ENCODE measurements at regions not wholly inside any gene's neighbourhood (a gene's known extent, or its start where the extent isn't known, plus 50 kb on each side); places are given as distances from the start of the nearest gene placed in this dataset.

DNA sequence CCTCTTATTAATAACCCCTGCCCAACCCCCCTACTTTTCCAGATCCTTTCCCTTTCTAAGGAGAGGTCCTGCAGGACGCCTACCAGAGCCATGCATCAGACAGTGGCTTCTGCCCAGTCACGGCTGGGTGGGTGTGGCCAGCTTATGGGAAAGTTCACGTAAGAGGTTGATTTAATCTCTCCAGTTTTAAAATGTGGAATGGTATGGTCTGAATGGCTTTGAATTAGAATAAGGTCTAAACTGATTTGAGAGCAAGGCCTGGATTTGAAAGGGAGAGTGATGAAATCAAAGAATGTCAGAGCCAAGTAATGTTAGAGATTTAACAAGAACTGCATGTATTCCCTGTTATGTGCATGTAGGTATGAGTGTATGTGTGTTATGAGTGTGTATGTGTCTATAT, 275.7 kb downstream of the PAX1 start:
- TF ChIP-seq CTCF (IDR thresholded peaks at IDR 0.05; ENCODE audit: low read depth, low read length, poor library complexity, severe bottlenecking) (no peak), EZH2phosphoT487 (IDR thresholded peaks at IDR 0.05; ENCODE audit: borderline replicate concordance, low read length) (no peak)

All from DOHH2 (cell line).